NCI-H510A treated with DMSO at 0.1 percent for 48 hours (cell line): ENCODE measurements at regions not wholly inside any gene's neighbourhood (a gene's known extent, or its start where the extent isn't known, plus 50 kb on each side); places are given as distances from the start of the nearest gene placed in this dataset.
"Not testable (repeated sequence)": the region's sequence is repeated elsewhere in the genome, so short reads cannot be mapped to it uniquely, and the experiment has no call there.

Experiments
- DNase-seq: peaks from one replicate; lab custom pipeline; 2025; lab: John Stamatoyannopoulos, UW

GRCh38 chr10:130351466-130352290, 215.5 kb downstream of the GLRX3 start:
- DNase-seq, result no peak

GRCh38 chr10:130352291-130352645, 216.1 kb downstream of the GLRX3 start:
- no peak for DNase-seq

- DNase-seq, result no peak
Measured at GRCh38 chr10:130353928-130354572, 217.9 kb downstream of the GLRX3 start.

- no peak for DNase-seq
Measured at GRCh38 chr10:130354573-130354954, 218.4 kb downstream of the GLRX3 start.

- no peak for DNase-seq
Measured at GRCh38 chr10:130354976-130355795, 219.0 kb downstream of the GLRX3 start.

- DNase-seq, result not testable (repeated sequence)
Measured at GRCh38 chr10:130356429-130356828, 220.2 kb downstream of the GLRX3 start.

- DNase-seq, result no peak
Measured at GRCh38 chr10:130357226-130357625, 221.0 kb downstream of the GLRX3 start.

GRCh38 chr10:130357951-130358350, 221.8 kb downstream of the GLRX3 start:
- no peak for DNase-seq

- no peak for DNase-seq
Measured at GRCh38 chr10:130358981-130359650, 222.9 kb downstream of the GLRX3 start.

- DNase-seq, result no peak
Measured at GRCh38 chr10:130359711-130360110, 223.5 kb downstream of the GLRX3 start.

GRCh38 chr10:130360826-130361311, 224.7 kb downstream of the GLRX3 start:
- no peak for DNase-seq

GRCh38 chr10:130361351-130362105, 225.3 kb downstream of the GLRX3 start:
- no peak for DNase-seq

- no peak for DNase-seq
Measured at GRCh38 chr10:130362308-130362761, 226.1 kb downstream of the GLRX3 start.

GRCh38 chr10:130363051-130363450, 226.9 kb downstream of the GLRX3 start:
- no peak for DNase-seq

- no peak for DNase-seq
Measured at GRCh38 chr10:130363899-130364445, 227.8 kb downstream of the GLRX3 start.

GRCh38 chr10:130364631-130365411, 228.6 kb downstream of the GLRX3 start:
- no peak for DNase-seq

GRCh38 chr10:130368761-130369560, 232.8 kb downstream of the GLRX3 start:
- DNase-seq, result no peak

GRCh38 chr10:130369645-130370381, 233.6 kb downstream of the GLRX3 start:
- DNase-seq, result no peak
